IgD-negative memory B cell (primary cell): ENCODE measurements at regions not wholly inside any gene's neighbourhood (a gene's known extent, or its start where the extent isn't known, plus 50 kb on each side); places are given as distances from the start of the nearest gene placed in this dataset.
A peak's percentile ranks its signal among the peaks of the same experiment; 100 is the strongest.

Experiments used
- H3K27ac Mint-ChIP-seq, 3 donors: one replicate each; pipeline ENCODE4 v1.8.0; 2020 to 2022; ENCODE audit warnings: mild to moderate bottlenecking in 3 of 3, mixed read lengths in 3 of 3, moderate library complexity in 1 of 3
- H3K27me3 Mint-ChIP-seq: one replicate; pipeline ENCODE4 v1.8.0; 2021; ENCODE audit warnings: mixed read lengths
- H3K36me3 Mint-ChIP-seq: one replicate; pipeline ENCODE4 v1.8.0; 2020; ENCODE audit warnings: mild to moderate bottlenecking, mixed read lengths
- H3K4me1 Mint-ChIP-seq, 3 donors: one replicate each; pipeline ENCODE4 v1.8.0; 2020 to 2022; ENCODE audit warnings: mixed read lengths in 3 of 3, mild to moderate bottlenecking in 1 of 3
- H3K4me3 Mint-ChIP-seq, 4 donors: one replicate each; pipeline ENCODE4 v1.8.0; 2020 to 2022; ENCODE audit warnings: mild to moderate bottlenecking in 4 of 4, mixed read lengths in 4 of 4, moderate library complexity in 3 of 4
- H3K9me3 Mint-ChIP-seq, 3 donors: one replicate each; pipeline ENCODE4 v1.8.0; 2020 to 2021; ENCODE audit warnings: mixed read lengths in 3 of 3, mild to moderate bottlenecking in 1 of 3

GRCh38 chr14:42370056-42370455 is 763.4 kb downstream of the LRFN5 start:
- Mint-ChIP-seq H3K9me3 (no peaks in the 10 kb centered on the region), H3K27ac (no peak overlapping the region), H3K36me3 (no peaks in the 10 kb centered on the region), H3K27me3 (no peaks in the 10 kb centered on the region), H3K4me3 (no peak overlapping the region), H3K4me1 (peaks cover 0 to 5% (median 0%) of the 10 kb centered on the region in 3 donors)

GRCh38 chr14:42368234-42368633 is 761.6 kb downstream of the LRFN5 start:
- H3K27ac Mint-ChIP-seq = no peak overlapping the region
- H3K4me1 Mint-ChIP-seq = peaks cover 0 to 5% (median 3%) of the 10 kb centered on the region in 3 donors
- H3K27me3 Mint-ChIP-seq = no peaks in the 10 kb centered on the region
- no peaks in the 10 kb centered on the region for H3K9me3 Mint-ChIP-seq
- H3K4me3 Mint-ChIP-seq = no peak overlapping the region
- H3K36me3 Mint-ChIP-seq = no peaks in the 10 kb centered on the region

GRCh38 chr14:42353315-42353714 is 746.6 kb downstream of the LRFN5 start:
- Mint-ChIP-seq H3K27me3 (no peaks in the 10 kb centered on the region), H3K4me1 (peaks cover 7 to 11% (median 8%) of the 10 kb centered on the region in 3 donors), H3K9me3 (no peaks in the 10 kb centered on the region), H3K4me3 (peak overlapping the region in 2 of 4 donors; percentile 1 to 84), H3K36me3 (no peaks in the 10 kb centered on the region), H3K27ac (peak overlapping the region in 1 of 3 donors; percentile 48)

- Mint-ChIP-seq H3K4me3 (no peak overlapping the region), H3K4me1 (peaks cover 9 to 25% (median 18%) of the 10 kb centered on the region in 3 donors), H3K36me3 (no peaks in the 10 kb centered on the region), H3K9me3 (peaks cover 0 to 4% (median 0%) of the 10 kb centered on the region in 3 donors), H3K27me3 (no peaks in the 10 kb centered on the region), H3K27ac (no peak overlapping the region)
These were observed 729.2 kb downstream of the LRFN5 start for GRCh38 chr14:42335918-42336317.

GRCh38 chr14:42334931-42335330 is 728.3 kb downstream of the LRFN5 start:
- no peaks in the 10 kb centered on the region for H3K36me3 Mint-ChIP-seq
- no peak overlapping the region for H3K27ac Mint-ChIP-seq
- peaks cover 0 to under 1% (median 0%) of the 10 kb centered on the region in 3 donors for H3K9me3 Mint-ChIP-seq
- H3K4me3 Mint-ChIP-seq = no peak overlapping the region
- H3K27me3 Mint-ChIP-seq = no peaks in the 10 kb centered on the region
- peaks cover 8 to 16% (median 14%) of the 10 kb centered on the region in 3 donors for H3K4me1 Mint-ChIP-seq

GRCh38 chr14:42323426-42323825 is 716.8 kb downstream of the LRFN5 start:
- Mint-ChIP-seq H3K4me1 (peaks cover 20 to 24% (median 21%) of the 10 kb centered on the region in 3 donors), H3K9me3 (peaks cover 0 to 2% (median 0%) of the 10 kb centered on the region in 3 donors), H3K36me3 (no peaks in the 10 kb centered on the region), H3K4me3 (peak overlapping the region in 1 of 4 donors; percentile 34), H3K27me3 (no peaks in the 10 kb centered on the region), H3K27ac (no peak overlapping the region)

- Mint-ChIP-seq H3K4me1 (peaks cover 18 to 19% (median 19%) of the 10 kb centered on the region in 3 donors), H3K9me3 (peaks cover 0 to 2% (median 0%) of the 10 kb centered on the region in 3 donors), H3K27ac (peak overlapping the region in 1 of 3 donors; percentile 45), H3K36me3 (no peaks in the 10 kb centered on the region), H3K4me3 (peak overlapping the region in 1 of 4 donors; percentile 34), H3K27me3 (no peaks in the 10 kb centered on the region)
These were observed 716.0 kb downstream of the LRFN5 start for GRCh38 chr14:42322531-42323284.

GRCh38 chr14:42319996-42320395 is 713.3 kb downstream of the LRFN5 start:
- Mint-ChIP-seq H3K9me3 (peaks cover 0 to 2% (median 2%) of the 10 kb centered on the region in 3 donors), H3K27me3 (no peaks in the 10 kb centered on the region), H3K4me1 (peaks cover 13 to 15% (median 15%) of the 10 kb centered on the region in 3 donors), H3K36me3 (no peaks in the 10 kb centered on the region), H3K4me3 (no peak overlapping the region), H3K27ac (no peak overlapping the region)

GRCh38 chr14:42316693-42317092 is 710.0 kb downstream of the LRFN5 start:
- H3K27me3 Mint-ChIP-seq = peaks cover 2% of the 10 kb centered on the region
- peaks cover 0 to 4% (median 0%) of the 10 kb centered on the region in 3 donors for H3K4me1 Mint-ChIP-seq
- H3K36me3 Mint-ChIP-seq = peaks cover 2% of the 10 kb centered on the region
- H3K27ac Mint-ChIP-seq = no peak overlapping the region
- peaks cover 3 to 5% (median 5%) of the 10 kb centered on the region in 3 donors for H3K9me3 Mint-ChIP-seq
- H3K4me3 Mint-ChIP-seq = no peak overlapping the region

GRCh38 chr14:42311876-42312275 is 705.2 kb downstream of the LRFN5 start:
- H3K9me3 Mint-ChIP-seq = peaks cover 7 to 28% (median 16%) of the 10 kb centered on the region in 3 donors
- H3K4me3 Mint-ChIP-seq = no peak overlapping the region
- peaks cover 2% of the 10 kb centered on the region for H3K27me3 Mint-ChIP-seq
- H3K36me3 Mint-ChIP-seq = peaks cover 8% of the 10 kb centered on the region
- H3K4me1 Mint-ChIP-seq = no peaks in the 10 kb centered on the region
- no peak overlapping the region for H3K27ac Mint-ChIP-seq

- H3K27me3 Mint-ChIP-seq = peaks cover 2% of the 10 kb centered on the region
- peaks cover 6% of the 10 kb centered on the region for H3K36me3 Mint-ChIP-seq
- H3K9me3 Mint-ChIP-seq = peaks cover 1 to 33% (median 22%) of the 10 kb centered on the region in 3 donors
- H3K27ac Mint-ChIP-seq = no peak overlapping the region
- H3K4me1 Mint-ChIP-seq = no peaks in the 10 kb centered on the region
- H3K4me3 Mint-ChIP-seq = no peak overlapping the region
These were observed 700.7 kb downstream of the LRFN5 start for GRCh38 chr14:42307239-42307825.

- H3K4me3 Mint-ChIP-seq = peak overlapping the region in 2 of 4 donors; percentile 20 to 78
- H3K9me3 Mint-ChIP-seq = peaks cover 0 to 2% (median 0%) of the 10 kb centered on the region in 3 donors
- H3K27me3 Mint-ChIP-seq = no peaks in the 10 kb centered on the region
- no peak overlapping the region for H3K27ac Mint-ChIP-seq
- peaks cover 6 to 15% (median 9%) of the 10 kb centered on the region in 3 donors for H3K4me1 Mint-ChIP-seq
- H3K36me3 Mint-ChIP-seq = no peaks in the 10 kb centered on the region
These were observed 693.0 kb downstream of the LRFN5 start for GRCh38 chr14:42299692-42300091.

- Mint-ChIP-seq H3K9me3 (no peaks in the 10 kb centered on the region), H3K36me3 (no peaks in the 10 kb centered on the region), H3K4me1 (peaks cover 2 to 9% (median 5%) of the 10 kb centered on the region in 3 donors), H3K27me3 (no peaks in the 10 kb centered on the region), H3K27ac (no peak overlapping the region), H3K4me3 (no peak overlapping the region)
These were observed 686.5 kb downstream of the LRFN5 start for GRCh38 chr14:42293180-42293579.

GRCh38 chr14:42277840-42278239 is 671.2 kb downstream of the LRFN5 start:
- Mint-ChIP-seq H3K4me3 (peak overlapping the region in 2 of 4 donors; percentile 17 to 60), H3K27me3 (no peaks in the 10 kb centered on the region), H3K27ac (no peak overlapping the region), H3K9me3 (peaks cover 1 to 6% (median 4%) of the 10 kb centered on the region in 3 donors), H3K4me1 (peaks cover 6 to 19% (median 8%) of the 10 kb centered on the region in 3 donors), H3K36me3 (peaks cover 10% of the 10 kb centered on the region)

GRCh38 chr14:42269234-42269633 is 662.6 kb downstream of the LRFN5 start:
- H3K9me3 Mint-ChIP-seq = peaks cover 4 to 11% (median 7%) of the 10 kb centered on the region in 3 donors

More at GRCh38 chr14:42269234-42269633, 662.6 kb downstream of the LRFN5 start:
- Mint-ChIP-seq H3K4me3 (no peak overlapping the region), H3K27ac (no peak overlapping the region), H3K27me3 (no peaks in the 10 kb centered on the region), H3K36me3 (peaks cover 3% of the 10 kb centered on the region), H3K4me1 (peaks cover 0 to 1% (median 0%) of the 10 kb centered on the region in 3 donors)
